AG09309 (cell line): ENCODE measurements at regions not wholly inside any gene's neighbourhood (a gene's known extent, or its start where the extent isn't known, plus 50 kb on each side); places are given as distances from the start of the nearest gene placed in this dataset.

Experiments used
- DNase-seq: peaks from one replicate; pipeline ENCODE4 v3.0.0-alpha.2; 2010; ENCODE audit warnings: low read depth
- H3K4me3 ChIP-seq: 2 replicates; pipeline ENCODE4 v1.5.1; 2011; ENCODE audit warnings: mild to moderate bottlenecking, low read depth, low read length, moderate library complexity; ENCODE audit not compliant: control insufficient read depth
- CTCF ChIP-seq: IDR thresholded peaks from 2 replicates; pipeline ENCODE4 v1.5.1; 2011; ENCODE audit warnings: mild to moderate bottlenecking, low read depth, low read length, inconsistent platforms; ENCODE audit not compliant: insufficient read depth, control insufficient read depth; ENCODE audit errors: missing control alignments

DNA sequence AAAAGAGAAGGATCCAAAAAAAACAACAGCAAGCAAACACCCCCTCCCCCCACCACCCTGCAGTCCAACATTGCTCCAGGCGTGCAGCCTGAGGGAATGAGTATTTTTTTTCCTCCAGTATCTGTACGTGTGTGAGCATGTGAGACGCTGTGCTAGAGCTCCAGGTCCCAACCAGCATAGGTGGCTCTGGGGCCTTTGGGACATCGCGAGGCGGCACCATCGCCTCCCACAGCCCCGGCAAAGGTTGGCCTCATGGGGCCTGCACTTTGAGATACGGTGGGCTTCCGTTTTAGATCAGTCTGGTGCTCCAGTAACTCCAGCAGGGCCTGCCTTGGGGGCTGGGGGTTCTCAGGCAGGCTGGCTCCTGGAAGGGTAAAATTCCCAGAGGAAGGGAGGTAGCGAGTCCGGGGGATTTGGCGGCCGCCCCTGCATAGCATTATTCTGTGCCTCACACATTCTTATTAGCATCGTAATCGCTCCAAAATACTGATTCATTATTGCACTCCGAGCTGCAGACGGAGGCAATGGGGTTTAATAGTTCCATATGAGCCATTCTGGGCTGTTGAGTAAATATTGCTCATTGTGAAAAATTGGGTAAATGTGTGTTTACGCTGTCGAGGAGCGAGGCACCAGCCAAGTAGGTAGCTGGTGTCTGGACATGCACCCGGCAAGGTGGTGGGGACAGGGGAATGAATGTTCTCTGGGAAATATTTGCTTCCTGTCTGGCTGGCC, 143.1 kb upstream of the MYL2 start:
- H3K4me3 ChIP-seq: no peak overlapping the region
- no peak for TF ChIP-seq CTCF
- peak; percentile 3 for DNase-seq

- no peak overlapping the region for H3K4me3 ChIP-seq
- no peak for TF ChIP-seq CTCF
- DNase-seq: no peak
Measured at GRCh38 chr12:111057701-111058425, 137.5 kb upstream of the MYL2 start.

DNA sequence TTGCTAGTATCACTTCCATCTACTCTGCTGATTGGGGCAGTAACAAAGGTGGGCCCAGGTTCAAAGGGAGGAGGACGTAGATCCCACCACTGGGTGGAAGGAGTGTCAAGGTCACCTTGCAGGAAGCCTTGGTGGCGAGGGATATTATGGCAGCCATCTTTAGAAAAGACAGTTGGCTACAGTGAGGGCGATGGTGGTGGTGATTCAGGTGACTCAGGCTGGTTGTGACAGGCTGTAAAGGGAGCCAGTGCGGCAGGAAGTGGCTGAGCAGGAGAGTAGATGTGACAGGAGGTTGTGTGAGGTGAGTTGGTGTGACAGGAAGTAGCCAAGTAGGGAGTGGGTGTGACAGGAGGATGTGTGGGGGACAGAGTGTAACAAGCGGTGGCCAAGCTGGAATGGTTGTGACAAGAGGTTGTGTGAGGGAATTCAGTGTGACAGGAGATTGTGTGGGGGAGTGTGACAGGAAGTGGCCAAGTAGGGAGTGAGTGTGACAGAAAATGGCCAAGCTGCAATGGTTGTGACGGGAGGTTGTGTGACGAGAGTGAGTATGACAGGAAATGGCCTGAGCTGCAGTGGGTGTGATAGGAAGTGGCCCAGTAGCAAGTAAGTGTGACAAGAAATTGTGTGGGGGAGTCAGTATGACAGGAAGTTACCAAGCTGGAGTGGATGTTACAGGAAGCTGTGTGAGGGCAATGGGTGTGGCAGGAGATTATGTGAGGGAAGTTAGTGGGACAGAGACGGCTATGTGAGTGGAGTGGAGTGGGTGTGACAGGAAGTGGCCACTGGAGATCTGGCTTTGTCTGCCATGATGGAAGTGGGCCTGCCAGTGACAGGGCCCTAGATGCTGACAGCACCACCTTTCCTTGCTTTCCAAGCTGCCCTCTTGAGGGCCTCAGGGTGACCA, 136.5 kb upstream of the MYL2 start:
- H3K4me3 ChIP-seq: no peak overlapping the region
- no peak for DNase-seq

DNA sequence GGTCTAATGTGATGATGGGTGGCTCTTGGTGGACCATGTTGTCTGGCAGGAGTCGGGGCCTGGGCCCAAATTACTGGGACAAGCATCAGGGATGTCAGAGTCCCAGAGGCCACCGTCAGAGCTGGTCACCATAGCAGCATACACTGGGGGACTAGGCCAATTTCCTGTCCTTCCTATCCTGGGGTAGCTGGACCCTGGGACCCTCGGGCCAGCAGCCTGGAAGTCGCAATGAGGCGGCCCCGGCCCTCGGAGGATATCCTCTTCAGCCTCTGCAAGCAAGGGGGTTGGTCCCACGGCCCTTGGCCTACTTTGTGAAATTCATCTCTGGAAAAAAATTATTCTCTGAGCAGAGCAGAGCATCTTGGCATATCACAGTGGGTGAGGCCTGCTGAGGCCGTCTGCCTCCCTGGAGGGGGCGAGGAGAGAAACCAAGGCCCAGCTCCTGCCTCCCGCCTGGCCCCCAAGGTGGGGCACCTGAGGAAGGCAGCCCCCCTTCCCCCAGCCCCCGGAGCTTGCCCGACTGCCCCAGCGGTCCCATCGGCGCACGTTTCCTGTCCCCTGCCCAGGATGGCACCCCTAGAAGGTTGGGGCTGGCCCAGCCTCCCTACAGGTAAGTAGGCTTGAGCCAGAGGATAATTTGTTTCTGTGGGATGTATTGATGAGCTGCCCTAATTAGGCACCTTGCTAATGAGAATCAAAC, 135.0 kb upstream of the MYL2 start:
- H3K4me3 ChIP-seq: no peak overlapping the region
- no peak for DNase-seq
- no peak for TF ChIP-seq CTCF

More for the DNA sequence above, 136.5 kb upstream of the MYL2 start:
- TF ChIP-seq CTCF: no peak

DNA sequence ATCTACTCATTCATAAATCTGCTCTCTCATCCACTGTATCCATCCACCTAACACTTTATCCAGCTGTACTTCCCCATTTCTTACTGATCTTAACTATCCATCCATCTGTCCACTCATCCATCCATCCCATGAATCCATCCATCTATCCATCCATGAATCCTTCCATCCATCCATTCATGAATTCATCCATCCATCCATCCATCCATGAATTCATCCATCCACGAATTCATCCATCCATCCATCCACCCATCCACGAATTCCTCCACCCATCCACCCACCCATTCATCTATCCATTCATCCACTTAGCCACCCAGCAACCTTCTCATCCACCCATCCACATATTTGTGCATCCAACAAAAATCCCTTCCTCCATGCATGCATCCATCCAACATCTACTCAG, 128.6 kb upstream of the MYL2 start:
- no peak overlapping the region for H3K4me3 ChIP-seq
- TF ChIP-seq CTCF: no peak

DNA sequence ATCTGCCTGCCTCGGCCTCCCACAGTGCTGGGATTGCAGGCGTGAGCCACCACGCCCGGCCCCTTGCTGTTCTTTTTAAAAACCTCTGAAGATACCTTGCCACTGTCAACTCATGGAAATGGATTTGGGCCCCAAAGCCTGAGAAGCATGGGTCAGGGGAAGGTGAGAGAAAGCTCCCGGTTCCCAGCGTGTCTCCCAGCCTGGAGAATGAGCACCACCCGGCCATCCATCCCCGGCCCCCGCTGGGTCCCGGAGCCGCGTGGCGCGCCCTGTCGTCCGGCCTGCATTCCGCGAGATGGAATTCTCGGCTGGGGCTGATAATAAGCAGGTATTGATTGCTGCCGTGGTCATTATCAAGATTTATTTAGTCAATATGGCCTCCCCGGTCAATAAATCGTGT, 126.5 kb upstream of the MYL2 start:
- no peak for TF ChIP-seq CTCF
- H3K4me3 ChIP-seq: no peak overlapping the region
- no peak for DNase-seq

More for the DNA sequence above, 128.6 kb upstream of the MYL2 start:
- no peak for DNase-seq
